T follicular helper cell (primary cell): ENCODE measurements at regions not wholly inside any gene's neighbourhood (a gene's known extent, or its start where the extent isn't known, plus 50 kb on each side); places are given as distances from the start of the nearest gene placed in this dataset.

ENCODE experiments used
- DNase-seq: peaks from one replicate; pipeline ENCODE4 v3.0.0-alpha.2; 2020; ENCODE audit warnings: low read depth

DNA sequence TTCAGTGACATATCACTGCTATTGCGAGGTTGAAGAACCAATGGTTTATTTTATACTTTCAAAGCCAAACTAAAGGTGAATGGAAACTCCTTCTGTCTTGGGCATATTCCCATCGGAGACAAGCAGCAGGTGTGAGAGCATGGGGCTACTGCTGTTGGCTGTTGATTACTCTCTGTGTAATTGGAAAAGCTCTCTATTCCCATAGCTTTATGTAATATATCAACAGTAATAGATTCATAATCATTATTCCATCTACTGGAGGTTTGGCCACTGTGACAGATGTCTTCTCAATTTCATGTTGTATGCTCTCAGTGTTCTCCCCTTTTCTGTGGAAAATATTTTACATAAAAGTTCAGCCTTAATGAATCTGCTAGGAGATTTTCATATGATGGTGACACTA is 352.0 kb downstream of the BTG1 start:
- no peak for DNase-seq

DNA sequence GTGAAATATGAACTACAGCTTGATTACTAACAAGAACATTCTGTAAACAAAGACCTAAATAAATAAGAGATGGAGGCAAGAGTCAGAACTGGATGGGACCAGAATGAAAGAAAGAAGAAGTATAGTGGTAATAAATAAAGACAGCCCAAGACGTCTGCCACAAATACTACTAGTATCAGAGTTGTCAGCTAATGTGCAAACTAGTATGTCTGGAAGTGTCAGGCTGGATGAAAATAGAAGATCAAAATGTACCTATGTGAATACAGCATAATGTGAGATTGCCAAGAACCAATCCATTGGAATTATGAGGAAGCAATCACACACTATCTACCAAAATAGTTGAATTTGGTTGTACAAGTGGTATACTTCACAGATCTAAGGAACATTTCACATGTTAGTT is 353.0 kb downstream of the BTG1 start:
- DNase-seq, result no peak

DNA sequence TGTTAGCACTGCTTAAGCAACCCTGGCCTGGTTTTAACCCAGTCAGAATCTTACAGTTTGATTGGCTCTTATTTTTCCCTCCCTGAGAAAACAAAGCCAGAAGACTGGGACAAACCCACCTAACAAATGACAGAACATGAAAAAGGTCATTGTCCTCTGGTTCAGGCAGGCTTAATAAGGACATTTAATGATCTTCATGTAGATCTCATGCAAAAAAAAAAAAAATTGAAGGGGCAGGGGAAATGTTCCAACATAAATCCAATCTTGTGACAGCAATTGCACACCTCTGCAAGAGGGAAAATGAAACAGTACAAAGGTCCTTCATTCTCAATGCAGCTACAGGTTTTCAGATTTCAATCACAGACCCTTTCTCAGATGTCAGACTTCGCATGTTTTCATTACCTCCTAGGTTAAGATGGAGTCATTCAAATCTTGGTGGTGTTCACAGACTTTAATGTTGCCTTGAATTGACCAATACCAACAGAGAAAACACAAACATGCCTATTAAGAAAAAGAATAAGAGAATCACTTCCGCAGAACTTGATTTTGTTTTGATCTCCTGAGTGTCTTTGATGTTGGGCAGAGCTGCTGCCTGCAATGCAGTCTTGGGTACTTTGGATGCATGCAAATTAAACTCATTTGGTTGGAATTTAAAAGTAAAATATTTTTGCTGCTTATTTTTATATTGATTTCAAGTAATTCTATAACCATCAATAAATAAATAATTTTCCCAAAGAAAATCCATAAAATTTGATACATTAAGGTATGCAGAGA is 359.0 kb downstream of the BTG1 start:
- DNase-seq, result no peak

DNA sequence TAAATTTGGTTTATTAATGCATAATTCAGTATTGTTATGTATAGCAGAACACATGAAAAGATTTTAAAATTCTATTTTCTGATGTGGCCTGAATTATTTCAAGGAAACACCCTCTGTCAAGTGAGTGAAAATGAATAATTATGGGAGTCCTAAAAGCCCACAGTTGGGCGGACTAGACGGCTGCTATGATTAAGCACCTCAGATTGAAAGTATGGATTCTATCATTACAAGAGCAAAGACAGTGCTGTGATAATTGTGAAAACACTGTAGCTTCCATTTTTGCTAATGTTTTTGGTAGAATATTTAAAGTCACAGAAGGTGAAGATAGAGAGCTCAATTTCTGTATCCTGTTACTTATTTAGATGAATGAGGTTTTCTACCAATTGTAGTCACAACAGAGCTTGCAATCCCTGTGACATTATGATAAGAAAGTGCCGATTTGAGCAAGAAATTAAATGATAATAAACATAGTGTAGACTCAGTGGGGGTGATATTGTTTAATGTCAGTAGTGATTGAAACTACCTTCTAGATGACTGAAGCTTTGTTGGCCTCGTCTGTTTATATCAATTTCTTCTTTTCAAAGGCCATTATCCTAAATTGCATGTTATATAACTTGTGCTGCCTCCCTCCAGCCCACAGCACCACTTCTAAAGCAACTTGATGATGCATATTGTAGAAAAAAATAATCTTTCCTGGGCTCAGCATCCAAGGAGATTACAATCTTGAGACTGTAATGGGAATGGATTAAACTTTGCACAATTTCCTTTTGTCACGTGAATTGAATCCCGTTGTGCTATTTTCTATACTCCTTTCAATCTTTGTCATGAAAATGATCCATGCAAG is 359.8 kb downstream of the BTG1 start:
- no peak for DNase-seq

DNA sequence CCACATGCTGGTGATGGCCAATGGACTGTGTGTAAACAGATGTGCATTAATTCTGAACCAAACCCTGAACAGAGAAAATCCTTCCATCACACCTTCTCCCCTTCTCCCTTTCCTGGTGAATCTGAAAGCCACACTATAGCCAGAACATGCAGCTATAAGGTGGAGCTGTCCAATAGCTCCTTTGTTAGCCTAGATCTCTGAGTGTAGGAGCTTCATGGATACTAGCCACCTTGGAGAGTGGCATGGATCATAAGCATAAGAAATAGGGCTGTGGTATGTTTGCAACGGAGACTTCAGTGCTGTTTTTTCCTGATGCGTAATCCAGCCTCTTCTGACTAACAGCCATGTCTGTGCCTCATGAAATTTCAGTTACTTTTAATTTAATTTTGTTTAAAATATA is 364.5 kb downstream of the BTG1 start:
- no peak for DNase-seq

DNA sequence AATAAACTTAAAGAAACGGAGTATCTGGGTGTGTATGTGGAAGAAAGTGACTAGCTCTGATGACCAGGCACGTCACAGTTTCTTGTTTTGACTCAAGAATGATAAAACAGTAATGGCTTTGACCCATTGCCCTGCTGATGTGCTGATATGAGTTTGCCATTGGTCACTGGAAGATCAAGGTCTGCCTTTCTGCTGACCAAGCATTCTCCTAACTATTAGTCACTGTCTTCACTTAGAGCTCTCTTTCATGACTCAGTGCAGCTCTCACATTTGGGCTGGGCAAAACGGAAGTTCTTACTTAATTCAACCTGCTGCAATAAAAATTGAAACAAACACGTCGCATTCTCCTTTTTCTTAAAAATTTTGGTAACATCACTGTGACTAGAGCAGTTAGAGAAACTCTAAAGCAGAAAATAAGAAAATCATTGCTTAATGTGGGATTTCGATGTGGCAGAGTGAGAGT is 366.7 kb downstream of the BTG1 start:
- peak; percentile 24 for DNase-seq

DNA sequence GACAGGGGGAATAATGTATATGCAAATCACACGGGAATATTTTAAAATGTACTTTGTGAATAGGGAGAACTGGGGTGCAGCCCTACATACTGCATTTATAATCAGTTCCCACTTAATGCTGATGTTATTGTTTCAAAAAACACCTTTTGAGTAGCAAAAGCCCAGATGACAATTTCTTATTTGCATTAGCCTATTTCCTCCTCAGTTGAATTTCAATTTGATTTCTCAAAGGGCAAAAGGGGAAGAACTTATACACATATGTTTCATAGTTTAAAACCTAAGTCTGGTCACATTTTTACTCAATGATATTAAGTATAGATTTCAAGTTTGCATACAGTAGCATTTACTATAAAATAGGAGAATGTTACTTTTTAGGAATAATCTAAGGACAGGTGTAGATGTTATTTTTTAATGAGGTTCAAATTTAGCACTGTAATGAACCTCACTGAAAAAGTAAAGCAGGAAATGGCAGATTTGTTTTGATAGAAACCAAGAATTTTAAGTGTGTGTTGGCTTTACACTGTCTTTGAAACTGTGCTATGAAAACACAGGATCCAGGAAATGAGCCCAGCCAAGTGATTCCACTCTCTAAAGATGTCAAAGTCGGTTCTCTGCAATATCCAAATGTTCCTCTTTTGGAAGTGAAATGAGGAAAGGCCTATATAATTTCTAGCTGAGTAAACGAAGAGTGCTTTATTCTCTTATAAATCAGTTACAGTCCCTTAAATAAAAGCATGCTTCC is 367.4 kb downstream of the BTG1 start:
- DNase-seq, result no peak

DNA sequence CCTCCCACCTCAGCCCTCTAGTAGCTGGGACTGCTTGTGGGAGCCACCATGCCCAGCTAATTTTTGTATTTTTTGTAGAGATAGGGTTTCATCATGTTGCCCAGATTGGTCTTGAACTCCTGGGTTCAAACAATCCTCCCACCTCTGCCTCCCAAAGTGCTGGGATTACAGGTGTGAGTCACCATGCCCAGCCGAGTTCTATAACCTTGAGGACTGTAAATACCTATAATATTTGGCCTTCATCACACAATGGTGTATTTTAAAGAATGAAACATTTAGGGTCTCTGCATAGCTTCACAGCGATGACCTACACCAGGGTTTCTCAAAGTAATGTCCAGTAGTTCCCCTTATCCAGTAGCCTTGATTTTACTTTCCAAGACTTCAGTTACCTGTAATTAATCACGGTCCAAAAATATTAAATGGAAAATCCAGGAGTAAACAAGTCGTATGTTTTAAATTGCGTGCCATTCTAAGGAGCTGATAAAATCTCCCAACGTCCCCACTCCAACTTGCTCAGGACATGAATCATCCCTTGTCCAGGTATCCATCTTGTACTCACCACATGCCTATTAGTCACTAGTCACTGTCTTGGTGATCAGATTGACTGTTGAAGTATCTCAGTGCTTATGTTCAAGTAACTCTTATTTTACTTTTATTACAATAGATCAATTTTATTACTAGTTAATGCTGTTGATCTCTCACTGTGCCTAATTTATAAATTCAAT is 368.2 kb downstream of the BTG1 start:
- no peak for DNase-seq

DNA sequence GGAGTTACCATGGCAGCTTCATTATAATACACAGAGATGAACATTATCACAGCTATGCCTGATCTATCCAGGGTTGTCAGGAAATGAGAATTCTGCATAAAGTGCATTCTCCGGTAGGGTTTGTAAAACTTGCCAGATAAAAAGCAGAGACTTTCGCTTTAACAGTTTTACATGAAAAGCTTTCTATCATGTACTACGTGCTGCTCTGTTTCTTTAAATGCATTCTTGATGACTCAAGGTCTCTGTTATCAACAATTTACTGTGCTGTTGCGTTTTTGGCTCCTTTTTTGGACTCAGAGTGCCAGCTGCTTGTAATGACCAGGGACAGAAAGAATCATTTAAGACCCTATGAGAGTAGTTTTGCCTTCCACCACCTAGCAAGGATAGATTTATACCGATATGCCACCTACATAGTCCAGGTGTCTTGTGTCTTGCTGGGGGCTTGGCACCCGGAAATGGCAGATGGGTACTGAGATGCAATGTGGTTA is 371.2 kb downstream of the BTG1 start:
- DNase-seq, result no peak

DNA sequence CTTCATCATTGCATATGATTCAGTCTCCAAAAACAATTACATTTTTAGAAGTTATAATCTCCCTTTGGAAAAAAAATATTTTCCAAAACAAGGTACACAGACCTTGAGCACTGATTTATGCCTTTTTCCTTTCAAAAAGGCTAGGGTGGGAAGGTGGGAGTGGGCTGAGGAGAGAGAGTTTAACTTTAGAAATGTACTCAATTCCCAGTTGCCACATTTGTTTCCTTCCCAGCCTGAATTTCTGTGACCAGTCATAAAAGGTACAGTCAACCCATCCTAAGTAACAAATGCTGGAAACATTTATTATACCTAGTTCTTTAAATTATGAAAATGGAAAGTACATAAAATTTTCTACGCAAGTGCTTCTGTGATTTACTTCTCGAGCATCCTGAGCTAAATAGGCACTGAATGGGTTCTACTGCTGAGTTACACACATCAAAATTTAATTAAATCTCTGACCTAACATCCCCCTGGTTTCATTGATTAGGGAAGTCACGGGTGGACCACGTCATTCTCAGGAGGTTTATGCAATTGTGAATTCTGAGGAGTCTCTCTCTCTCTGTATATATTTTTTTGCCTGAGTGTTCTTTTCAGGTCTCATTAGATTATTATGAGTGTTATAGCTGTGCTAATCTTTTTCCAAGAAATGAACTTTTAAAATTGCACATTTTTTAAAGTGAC is 371.8 kb downstream of the BTG1 start:
- no peak for DNase-seq

DNA sequence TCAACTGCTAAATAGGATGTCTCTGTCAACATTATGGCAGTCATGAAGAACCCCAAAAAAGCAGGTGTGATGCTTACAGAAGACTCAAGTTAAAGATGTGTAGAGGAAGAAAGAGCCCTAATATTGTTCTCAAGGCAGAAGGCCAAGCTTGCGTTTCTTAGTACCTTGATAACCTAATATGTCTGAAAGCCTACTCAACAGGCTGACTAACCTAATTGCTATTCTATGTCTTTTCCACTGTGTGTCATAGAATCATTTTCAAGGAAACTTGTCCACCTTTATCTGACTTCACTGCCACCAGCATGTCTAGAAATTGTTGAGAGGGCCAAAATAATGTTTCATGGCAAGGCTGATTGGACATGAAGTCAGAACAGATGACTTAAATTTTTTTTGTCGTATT is 373.2 kb downstream of the BTG1 start:
- DNase-seq, result no peak

DNA sequence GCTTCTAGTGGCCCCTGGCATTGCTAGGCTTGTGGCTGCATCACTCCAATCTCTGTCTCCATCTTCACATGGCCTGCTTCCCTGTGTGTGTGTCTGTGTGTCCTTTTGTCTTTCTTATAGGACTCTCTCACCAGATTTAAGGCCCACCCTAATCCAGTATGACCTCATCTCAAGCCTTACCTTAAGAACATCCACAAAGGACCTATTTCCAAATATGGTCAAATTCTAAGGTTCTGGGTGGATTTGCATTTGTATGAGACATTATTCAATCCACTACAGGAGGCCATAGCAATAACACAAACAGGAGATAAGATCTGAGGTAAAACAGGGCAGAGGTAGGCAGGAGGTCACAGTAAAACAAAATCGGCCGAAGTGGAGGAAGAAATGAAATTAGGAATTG is 375.9 kb downstream of the BTG1 start:
- no peak for DNase-seq

DNA sequence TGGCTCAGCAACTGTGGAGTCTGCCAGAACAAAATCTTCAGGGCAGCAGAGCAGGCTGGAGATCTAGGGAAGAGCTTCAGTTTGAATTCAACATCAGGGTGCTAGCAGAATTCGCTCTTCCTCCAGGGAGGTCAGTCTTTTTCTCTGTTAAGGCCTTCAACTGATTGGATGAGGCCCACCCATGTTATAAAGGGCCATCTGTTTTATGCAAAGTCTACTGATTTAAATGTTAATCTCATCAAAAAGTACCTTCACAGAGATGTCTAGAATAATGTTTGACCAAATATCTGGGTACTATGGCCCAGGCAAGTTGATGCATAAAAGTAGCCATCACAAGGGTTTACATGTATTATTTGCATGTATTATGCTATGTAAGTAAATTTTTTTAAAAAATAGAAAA is 378.4 kb downstream of the BTG1 start:
- DNase-seq, result no peak

DNA sequence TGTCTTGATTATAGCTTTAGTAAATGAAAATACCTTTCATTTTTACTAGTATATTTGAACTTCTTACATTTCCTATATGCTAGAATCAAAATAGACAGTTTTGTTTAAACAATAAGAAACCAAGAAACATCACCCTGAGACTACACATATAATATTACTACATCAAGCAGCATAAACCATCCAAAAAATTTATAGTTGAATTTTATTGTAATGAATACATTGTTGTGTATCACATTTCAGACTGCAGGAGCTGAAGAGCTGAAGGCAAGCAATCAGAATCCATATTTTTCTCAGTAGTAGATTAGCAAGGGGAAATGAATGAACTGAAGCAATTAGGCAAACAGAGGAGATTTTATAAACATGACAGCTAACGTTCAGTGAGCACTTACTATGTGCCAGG is 379.2 kb downstream of the BTG1 start:
- no peak for DNase-seq

DNA sequence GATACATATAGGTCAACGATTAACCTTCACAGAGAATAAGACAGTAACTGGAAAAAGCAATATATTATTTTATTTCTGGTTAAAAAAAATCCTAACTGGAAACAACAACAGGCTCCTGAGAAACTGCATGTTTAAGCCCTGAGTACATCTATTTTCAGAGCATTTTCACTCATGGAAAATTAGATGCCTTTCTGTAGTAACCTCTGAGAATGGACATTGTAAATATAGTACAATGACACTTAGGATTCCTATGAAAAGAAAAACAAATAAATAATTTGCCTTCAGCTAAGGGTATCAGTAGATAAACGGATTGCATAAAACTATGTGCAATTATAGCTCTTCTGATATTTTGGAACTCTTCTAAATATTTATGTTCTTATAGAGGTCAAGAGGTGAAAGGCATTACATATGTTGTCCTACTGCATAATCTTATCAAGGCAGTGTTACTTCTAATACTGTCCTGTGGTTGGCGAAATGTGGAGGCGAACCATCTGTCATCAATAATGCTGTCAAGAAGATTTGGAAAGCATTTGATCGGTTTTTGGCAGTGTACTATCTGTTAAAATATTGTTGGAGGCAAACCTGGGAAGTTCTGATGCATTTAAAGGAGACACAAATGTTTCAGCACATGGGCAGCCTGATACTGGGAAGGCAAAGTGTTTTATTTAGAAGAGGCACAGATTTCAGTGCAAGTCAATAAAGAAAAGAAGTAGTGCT is 381.8 kb downstream of the BTG1 start:
- DNase-seq, result no peak

DNA sequence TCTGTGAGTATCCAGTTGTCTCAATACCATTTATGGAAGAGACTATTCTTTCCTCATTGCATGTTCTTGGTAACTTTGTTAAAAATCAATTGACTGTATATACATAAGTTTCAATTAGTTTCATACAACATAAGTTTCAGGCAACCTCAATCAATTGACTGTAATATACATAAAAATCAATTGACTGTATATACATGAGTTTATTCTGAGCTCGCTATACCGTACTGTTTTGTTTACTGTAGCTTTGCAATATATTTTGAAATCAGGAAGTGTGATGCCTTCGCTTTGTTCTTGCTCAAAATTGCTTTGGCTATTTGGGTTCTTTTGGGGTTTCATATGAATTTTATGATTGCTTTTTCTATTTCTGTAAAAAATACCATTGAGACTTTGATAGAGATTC is 392.0 kb downstream of the BTG1 start:
- DNase-seq, result no peak

DNA sequence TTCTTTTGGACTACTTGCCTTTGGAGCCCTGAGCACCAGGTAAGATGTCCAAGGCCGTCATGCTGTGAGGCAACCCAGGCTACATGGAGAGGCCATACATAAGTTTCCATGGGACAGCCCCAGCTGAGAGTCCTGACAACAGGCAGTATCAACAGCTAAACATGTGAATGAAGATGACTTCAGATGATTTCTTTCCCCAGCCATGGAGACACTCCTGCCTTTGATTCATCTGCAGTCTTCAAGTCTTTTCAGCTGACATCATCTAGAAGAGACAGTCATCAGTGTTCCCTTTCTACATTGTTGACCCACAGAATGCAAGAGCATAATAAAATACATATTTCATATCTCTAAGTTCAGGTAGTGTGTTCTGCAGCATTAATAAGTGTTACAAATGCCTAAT is 398.7 kb downstream of the BTG1 start:
- DNase-seq, result no peak

DNA sequence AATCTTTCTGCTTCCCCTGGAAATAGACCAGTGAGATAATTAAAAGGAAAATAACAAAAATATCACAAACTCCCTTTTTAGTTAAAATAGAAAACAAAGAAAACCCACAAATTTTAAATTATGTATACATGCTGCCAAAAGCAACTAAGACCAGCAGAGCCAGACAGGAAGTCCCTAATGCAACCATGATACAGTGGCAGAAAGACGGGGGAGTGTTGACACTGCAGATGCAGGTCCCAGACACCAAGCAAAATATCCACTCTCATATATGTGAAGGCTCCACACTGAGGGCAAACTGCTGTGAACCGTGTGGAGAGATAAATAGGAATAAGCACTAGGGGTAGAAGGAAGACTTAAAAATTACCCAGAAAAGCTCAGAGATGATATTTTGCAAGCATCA is 401.0 kb downstream of the BTG1 start:
- DNase-seq, result no peak

DNA sequence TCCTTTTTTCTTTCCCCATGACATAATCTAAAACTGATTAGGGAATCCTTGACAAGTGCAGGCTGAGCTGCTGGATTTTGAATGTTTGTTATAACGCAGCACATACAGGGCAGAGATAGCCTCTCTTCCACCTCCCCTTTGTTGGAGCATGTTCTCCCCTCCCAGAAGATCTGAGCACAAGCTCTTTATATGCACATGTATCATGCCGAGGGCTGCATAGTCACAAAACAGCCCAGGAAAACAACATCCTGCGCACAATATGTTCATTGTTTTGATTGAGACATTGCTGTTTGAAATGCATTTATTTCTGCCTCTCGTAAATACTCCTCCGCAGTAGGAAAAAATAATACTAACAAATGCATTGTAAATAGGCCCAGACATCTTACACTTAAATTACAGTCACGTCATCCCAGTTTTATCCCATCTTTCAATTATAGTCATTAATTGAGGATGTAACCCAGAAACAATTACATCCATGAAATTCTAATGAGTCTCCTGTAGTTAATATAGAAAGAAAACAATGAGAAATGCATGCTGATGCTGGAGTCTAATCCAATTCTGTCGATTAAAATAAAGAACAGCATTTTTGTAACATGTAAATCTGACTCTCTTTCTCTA is 401.8 kb downstream of the BTG1 start:
- DNase-seq, result no peak

DNA sequence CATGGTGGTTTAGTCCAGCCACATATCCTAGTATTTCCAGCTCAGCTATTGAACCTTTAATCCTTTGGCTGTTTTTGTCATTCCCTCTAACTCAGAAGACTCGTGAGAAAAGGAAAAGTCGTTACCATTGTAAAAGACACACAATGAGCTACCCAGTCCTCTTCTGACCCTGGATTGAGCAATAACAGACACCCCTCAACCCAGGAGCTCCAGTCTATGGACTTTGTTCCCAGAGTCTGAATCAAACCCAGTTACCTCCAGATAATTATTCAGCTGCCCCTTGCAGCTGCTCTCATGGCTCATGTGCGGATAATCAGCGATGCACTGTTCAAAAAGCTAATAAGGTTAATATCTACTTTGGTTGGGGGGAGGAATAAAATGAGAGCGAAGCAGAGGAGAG is 402.4 kb downstream of the BTG1 start:
- no peak for DNase-seq
